ENCODE measurements at regions not wholly inside any gene's neighbourhood (a gene's known extent, or its start where the extent isn't known, plus 50 kb on each side); places are given as distances from the start of the nearest gene placed in this dataset.

- POLR2A ChIA-PET, result interaction anchor here (3.7 to 7.8 kb wide), 3 partner anchors 12 to 22 kb away, joined by 16 to 54 read pairs (median 41); no protein-coding TSS in a partner anchor
- Histone ChIP-seq H3K79me2 (ENCODE audit: control insufficient read depth, insufficient read depth, low read length) (no peaks in the 10 kb centered on the region), H3K36me3 (ENCODE audit: control insufficient read depth in 2 of 2, insufficient read depth in 2 of 2, low read length in 1 of 2) (no peaks in the 10 kb centered on the region), H3K4me3 (no peak overlapping the region), H3K27ac (ENCODE audit: control insufficient read depth, insufficient read depth) (no peak overlapping the region), H3K4me2 (ENCODE audit: control insufficient read depth, insufficient read depth) (no peak overlapping the region), H3K27me3 (replicated peaks in 1 of 2; ENCODE audit: control insufficient read depth in 2 of 2, insufficient read depth in 2 of 2, low read length in 1 of 2) (no peaks in the 10 kb centered on the region; a peak in 1 of 4 replicates), H3K4me1 (ENCODE audit: control insufficient read depth, insufficient read depth, low read length) (peaks cover 18% of the 10 kb centered on the region), H4K20me1 (ENCODE audit: control insufficient read depth, insufficient read depth) (no peaks in the 10 kb centered on the region), H2AFZ (ENCODE audit: control insufficient read depth, low read depth, low read length) (no peak overlapping the region), H3K9me3 (replicated peaks; ENCODE audit: control insufficient read depth, insufficient read depth, low read length) (no peaks in the 10 kb centered on the region; the same call in 2 of the 3 replicates), H3K9ac (ENCODE audit: control insufficient read depth, insufficient read depth, low read length) (no peak overlapping the region)
- intact Hi-C loops (cut with micrococcal nuclease; ENCODE audit: unreplicated experiment) (no loop called here), in situ Hi-C loops (cut with MboI) (no loop called here)
- FAIRE-seq, result no peak
- 65% methylated on average over 4 of the region's 4 CpGs for WGBS (ENCODE audit: insufficient coverage, insufficient replicate concordance, low lambda C conversion rate, missing lambda C conversion rate)
- SMC1A ChIA-PET (ENCODE audit: uncharacterized antibody, unreplicated experiment), result interaction anchor here (0.7 to 6.6 kb wide), 3 partner anchors 11 to 255 kb away, joined by 3 to 41 read pairs (median 13); no protein-coding TSS in a partner anchor
- no peak for ATAC-seq
- CTCF ChIA-PET, result interaction anchor here (0.6 to 5.3 kb wide), 5 partner anchors 14 to 205 kb away, joined by 3 to 28 read pairs (median 4); no protein-coding TSS in a partner anchor
- BruUV-seq (replicated peaks), result no TSS peak
- TF ChIP-seq SP1 (IDR thresholded peaks at IDR 0.05; ENCODE audit: low read depth, low read length) (no peak), STAT3 (IDR thresholded peaks at IDR 0.05; ENCODE audit: low read depth, low read length) (no peak)
- TF ChIP-seq, protein P1, sequence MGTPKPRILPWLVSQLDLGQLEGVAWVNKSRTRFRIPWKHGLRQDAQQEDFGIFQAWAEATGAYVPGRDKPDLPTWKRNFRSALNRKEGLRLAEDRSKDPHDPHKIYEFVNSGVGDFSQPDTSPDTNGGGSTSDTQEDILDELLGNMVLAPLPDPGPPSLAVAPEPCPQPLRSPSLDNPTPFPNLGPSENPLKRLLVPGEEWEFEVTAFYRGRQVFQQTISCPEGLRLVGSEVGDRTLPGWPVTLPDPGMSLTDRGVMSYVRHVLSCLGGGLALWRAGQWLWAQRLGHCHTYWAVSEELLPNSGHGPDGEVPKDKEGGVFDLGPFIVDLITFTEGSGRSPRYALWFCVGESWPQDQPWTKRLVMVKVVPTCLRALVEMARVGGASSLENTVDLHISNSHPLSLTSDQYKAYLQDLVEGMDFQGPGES (IDR thresholded peaks at IDR 0.05), result no peak
- DNase-seq (ENCODE audit: low read depth, low spot score), result no peak
- RAD21 ChIA-PET (ENCODE audit: unreplicated experiment), result interaction anchor here (2.4 to 6.3 kb wide), 3 partner anchors 13 to 99 kb away, joined by 7 to 48 read pairs (median 22); no protein-coding TSS in a partner anchor
These were observed 147.7 kb downstream of the MRPL14 start for GRCh38 chr6:43979525-43979924.

DNA sequence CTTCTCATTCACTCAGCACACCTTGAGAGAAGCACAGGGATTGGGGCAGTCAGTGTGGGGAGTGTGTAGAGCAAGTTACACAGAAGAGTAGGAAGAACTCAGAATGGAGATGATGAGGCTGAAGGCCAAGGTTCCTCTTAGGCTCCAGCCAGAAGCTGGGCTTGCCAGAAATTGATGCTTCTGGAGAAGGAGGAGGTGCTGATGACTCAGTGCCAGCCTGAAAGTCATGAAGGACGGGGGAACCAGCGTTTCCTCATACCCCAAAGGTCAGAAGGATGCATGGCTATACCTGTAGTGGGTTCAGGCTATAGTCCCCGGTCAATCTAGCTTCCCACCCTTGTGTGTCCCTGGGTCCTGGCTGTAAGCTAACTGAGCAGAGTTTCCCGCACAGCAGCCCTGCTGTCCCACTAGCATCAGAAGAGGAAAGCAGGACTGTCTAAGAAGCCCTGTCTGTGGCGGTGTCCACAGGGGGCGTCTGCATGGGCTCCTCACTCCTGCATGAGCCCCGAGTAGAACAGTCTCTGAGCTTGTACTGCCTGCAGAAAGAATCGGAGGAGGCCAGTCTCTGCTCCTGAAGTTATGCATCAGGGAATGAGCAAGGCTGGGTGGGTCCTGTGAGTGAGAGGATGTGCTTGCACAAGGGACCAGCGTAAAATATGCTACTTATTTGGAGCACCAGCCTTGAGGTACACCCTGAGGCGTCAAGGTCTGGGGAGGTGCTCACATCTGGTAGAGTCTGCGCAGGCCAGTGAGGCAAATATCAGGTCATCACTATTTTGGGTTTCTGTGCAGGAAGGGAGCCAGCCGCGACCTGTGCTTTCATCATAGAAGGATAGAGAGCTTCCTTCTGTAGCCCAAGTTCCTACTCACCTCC, 148.5 kb downstream of the MRPL14 start:
- FAIRE-seq (no peak), ATAC-seq (no peak), DNase-seq (ENCODE audit: low read depth, low spot score) (no peak)
- H3K36me3 ChIP-seq (ENCODE audit: control insufficient read depth in 2 of 2, insufficient read depth in 2 of 2, low read length in 1 of 2), result no peaks in the 10 kb centered on the region
- no TSS peak for BruUV-seq (replicated peaks)
- in situ Hi-C loops (cut with MboI), result no loop called here
- no peak for TF ChIP-seq IKZF2 (IDR thresholded peaks at IDR 0.05)
- TF ChIP-seq, protein P1 (IDR thresholded peaks at IDR 0.05), result no peak
- no peaks in the 10 kb centered on the region for H3K79me2 ChIP-seq (ENCODE audit: control insufficient read depth, insufficient read depth, low read length)
- no peak overlapping the region for H3K27ac ChIP-seq (ENCODE audit: control insufficient read depth, insufficient read depth)
- POLR2A ChIA-PET, result interaction anchor here (1.0 to 7.8 kb wide), 6 partner anchors 9 to 96 kb away, joined by 3 to 54 read pairs (median 10); no protein-coding TSS in a partner anchor
- H3K27me3 ChIP-seq (replicated peaks in 1 of 2; ENCODE audit: control insufficient read depth in 2 of 2, insufficient read depth in 2 of 2, low read length in 1 of 2), result no peaks in the 10 kb centered on the region; a peak in 1 of 4 replicates
- CTCF ChIA-PET, result interaction anchor here (0.6 to 5.3 kb wide), 4 partner anchors 15 to 205 kb away, joined by 3 to 28 read pairs (median 5); no protein-coding TSS in a partner anchor
- H3K4me3 ChIP-seq, result no peak overlapping the region
- 70% methylated on average over 13 of the region's 13 CpGs for WGBS (ENCODE audit: insufficient coverage, insufficient replicate concordance, low lambda C conversion rate, missing lambda C conversion rate)
- no peaks in the 10 kb centered on the region for H4K20me1 ChIP-seq (ENCODE audit: control insufficient read depth, insufficient read depth)
- H2AFZ ChIP-seq (ENCODE audit: control insufficient read depth, low read depth, low read length), result no peak overlapping the region
- H3K4me1 ChIP-seq (ENCODE audit: control insufficient read depth, insufficient read depth, low read length), result peaks cover 18% of the 10 kb centered on the region
- RAD21 ChIA-PET (ENCODE audit: unreplicated experiment), result interaction anchor here (2.1 to 6.3 kb wide), 4 partner anchors 13 to 100 kb away, joined by 6 to 48 read pairs (median 14); no protein-coding TSS in a partner anchor
- H3K9me3 ChIP-seq (replicated peaks; ENCODE audit: control insufficient read depth, insufficient read depth, low read length), result no peaks in the 10 kb centered on the region; the same call in 2 of the 3 replicates
- SMC1A ChIA-PET (ENCODE audit: uncharacterized antibody, unreplicated experiment), result interaction anchor here (0.7 to 6.6 kb wide), 7 partner anchors 8 to 254 kb away, joined by 3 to 41 read pairs (median 3); no protein-coding TSS in a partner anchor
- H3K4me2 ChIP-seq (ENCODE audit: control insufficient read depth, insufficient read depth), result no peak overlapping the region
- H3K9ac ChIP-seq (ENCODE audit: control insufficient read depth, insufficient read depth, low read length), result no peak overlapping the region
- intact Hi-C loops (cut with micrococcal nuclease; ENCODE audit: unreplicated experiment), result no loop called here
